GM19025 (cell line): ENCODE measurements at regions not wholly inside any gene's neighbourhood (a gene's known extent, or its start where the extent isn't known, plus 50 kb on each side); places are given as distances from the start of the nearest gene placed in this dataset.
"Not testable (repeated sequence)": the region's sequence is repeated elsewhere in the genome, so short reads cannot be mapped to it uniquely, and the experiment has no call there.

Experiments
- ATAC-seq: cut with Tn5 transposase; IDR thresholded peaks from one replicate; pipeline ENCODE4 v1.9.1; 2021; ENCODE audit warnings: mild to moderate bottlenecking, low read depth, moderate library complexity; ENCODE audit not compliant: unreplicated experiment

GRCh38 chr2:7140306-7140705 is 223.1 kb downstream of the RNF144A start:
- no peak for ATAC-seq

- no peak for ATAC-seq
Observed at GRCh38 chr2:7145707-7146106, 228.5 kb downstream of the RNF144A start.

- ATAC-seq, result no peak
Observed at GRCh38 chr2:7146151-7146550, 228.9 kb downstream of the RNF144A start.

- ATAC-seq, result no peak
Observed at GRCh38 chr2:7154656-7155055, 237.4 kb downstream of the RNF144A start.

- no peak for ATAC-seq
Observed at GRCh38 chr2:7161501-7161900, 244.3 kb downstream of the RNF144A start.

GRCh38 chr2:7165736-7166135 is 248.5 kb downstream of the RNF144A start:
- no peak for ATAC-seq

- ATAC-seq, result no peak
Observed at GRCh38 chr2:7167801-7168411, 250.7 kb downstream of the RNF144A start.

GRCh38 chr2:7169593-7169992 is 252.4 kb downstream of the RNF144A start:
- ATAC-seq, result no peak

GRCh38 chr2:7178996-7179395 is 261.8 kb downstream of the RNF144A start:
- ATAC-seq, result not testable (repeated sequence)

GRCh38 chr2:7180638-7181370 is 263.6 kb downstream of the RNF144A start:
- ATAC-seq, result no peak

- ATAC-seq, result no peak
Observed at GRCh38 chr2:7182525-7182924, 265.3 kb downstream of the RNF144A start.

GRCh38 chr2:7189106-7189505 is 271.9 kb downstream of the RNF144A start:
- ATAC-seq, result no peak

- ATAC-seq, result no peak
Observed at GRCh38 chr2:7190587-7191324, 273.5 kb downstream of the RNF144A start.

GRCh38 chr2:7191932-7192331 is 274.7 kb downstream of the RNF144A start:
- ATAC-seq, result no peak

GRCh38 chr2:7193457-7193856 is 276.2 kb downstream of the RNF144A start:
- no peak for ATAC-seq

- ATAC-seq, result no peak
Observed at GRCh38 chr2:7194950-7195349, 277.7 kb downstream of the RNF144A start.

GRCh38 chr2:7196883-7197282 is 279.7 kb downstream of the RNF144A start:
- no peak for ATAC-seq

- no peak for ATAC-seq
Observed at GRCh38 chr2:7201851-7202250, 284.6 kb downstream of the RNF144A start.

- no peak for ATAC-seq
Observed at GRCh38 chr2:7203056-7203467, 285.9 kb downstream of the RNF144A start.

GRCh38 chr2:7205151-7205830 is 288.1 kb downstream of the RNF144A start:
- no peak for ATAC-seq
